Suprapubic skin (tissue), 3 donors: ENCODE measurements at regions not wholly inside any gene's neighbourhood (a gene's known extent, or its start where the extent isn't known, plus 50 kb on each side); places are given as distances from the start of the nearest gene placed in this dataset.

Experiments
- CTCF ChIP-seq, 2 donors: fragments of 200-600 bp in 1 of 2; fragments of 450-650 bp in 1 of 2; sonication (generic) in 1 of 2; IDR thresholded peaks; one replicate each; pipeline ENCODE4 v1.5.1; 2016 to 2019; ENCODE audit warnings: antibody characterized with exemption in 2 of 2, mild to moderate bottlenecking in 1 of 2, moderate library complexity in 1 of 2
- POLR2AphosphoS5 ChIP-seq, 3 donors: sonication (generic); formaldehyde crosslinking; IDR thresholded peaks; one replicate each; pipeline ENCODE4 v1.6.1; 2017; ENCODE audit warnings: antibody characterized with exemption in 3 of 3

GRCh38 chr10:108840944-108841343 lies 1082.4 kb downstream of the XPNPEP1 start:
- TF ChIP-seq POLR2AphosphoS5 (IDR thresholded peaks at IDR 0.05) (no peak), CTCF (IDR thresholded peaks at IDR 0.05) (no peak)
